HG02610 (cell line): ENCODE measurements at regions not wholly inside any gene's neighbourhood (a gene's known extent, or its start where the extent isn't known, plus 50 kb on each side); places are given as distances from the start of the nearest gene placed in this dataset.

ENCODE experiments used
- ATAC-seq: cut with Tn5 transposase; IDR thresholded peaks from one replicate; pipeline ENCODE4 v1.9.1; 2021; ENCODE audit warnings: mild to moderate bottlenecking, moderate library complexity; ENCODE audit not compliant: unreplicated experiment

DNA sequence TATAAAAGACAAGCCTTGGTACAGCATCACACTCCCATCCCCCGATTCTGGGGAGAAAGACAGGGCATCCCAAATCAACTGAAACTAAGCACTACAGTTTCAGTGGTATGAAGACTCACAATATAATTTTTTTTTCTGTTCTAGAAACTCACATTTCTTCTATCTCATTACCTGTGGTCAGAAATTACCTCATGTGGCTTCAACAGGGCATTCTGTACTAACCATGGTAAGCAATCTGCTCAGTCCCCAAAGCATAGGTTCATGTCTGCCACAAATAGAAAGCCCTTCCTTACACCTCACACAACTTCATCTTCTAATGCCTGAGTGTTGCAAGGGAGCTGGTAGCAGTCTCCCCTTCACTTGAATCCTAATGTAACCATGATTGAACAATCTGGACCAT, 147.4 kb upstream of the POU2AF2 start:
- no peak for ATAC-seq

DNA sequence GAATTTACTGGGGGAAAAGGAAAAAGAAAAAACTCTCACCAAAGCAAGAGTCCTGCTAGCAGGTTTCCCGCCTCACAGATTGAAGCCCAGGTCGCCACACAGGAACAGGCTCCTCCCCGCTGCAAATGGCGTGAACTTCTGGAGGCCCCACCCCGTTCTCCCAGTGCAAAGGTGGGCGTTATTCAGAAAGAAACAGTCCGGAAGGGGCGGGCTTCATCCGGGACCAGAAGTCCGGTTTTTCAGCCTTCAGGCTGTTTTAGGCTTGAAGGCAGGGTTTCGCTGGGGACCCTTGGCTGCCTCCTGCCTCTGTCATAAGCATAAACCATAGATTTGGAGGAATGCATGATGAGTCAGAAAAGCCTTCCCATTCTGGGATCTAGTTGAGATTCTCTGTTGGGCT, 148.3 kb upstream of the POU2AF2 start:
- ATAC-seq, result no peak

GRCh38 chr11:111095327-111095726, 150.2 kb upstream of the POU2AF2 start:
- peak; percentile 58 for ATAC-seq

DNA sequence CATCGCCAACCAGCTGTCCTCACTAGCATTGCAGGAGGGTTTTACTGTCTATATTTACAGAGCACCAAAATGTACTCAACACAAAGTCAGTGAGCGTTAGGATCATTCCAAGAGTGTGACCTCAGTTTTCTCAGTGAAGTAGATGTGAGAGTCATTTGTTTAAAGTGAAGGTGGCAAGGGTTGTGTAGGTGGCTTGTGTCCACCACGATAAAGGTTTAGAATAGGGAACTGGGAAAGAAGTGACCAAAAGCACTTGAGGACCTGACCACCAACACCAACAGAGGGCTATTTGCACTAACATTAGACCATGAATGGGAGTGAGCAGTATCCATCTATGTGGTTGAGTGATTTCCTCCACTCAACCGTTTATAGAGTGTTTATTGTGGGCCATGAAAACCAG, 152.5 kb upstream of the POU2AF2 start:
- no peak for ATAC-seq

- no peak for ATAC-seq
These were observed 154.1 kb upstream of the POU2AF2 start for GRCh38 chr11:111091321-111091938.

DNA sequence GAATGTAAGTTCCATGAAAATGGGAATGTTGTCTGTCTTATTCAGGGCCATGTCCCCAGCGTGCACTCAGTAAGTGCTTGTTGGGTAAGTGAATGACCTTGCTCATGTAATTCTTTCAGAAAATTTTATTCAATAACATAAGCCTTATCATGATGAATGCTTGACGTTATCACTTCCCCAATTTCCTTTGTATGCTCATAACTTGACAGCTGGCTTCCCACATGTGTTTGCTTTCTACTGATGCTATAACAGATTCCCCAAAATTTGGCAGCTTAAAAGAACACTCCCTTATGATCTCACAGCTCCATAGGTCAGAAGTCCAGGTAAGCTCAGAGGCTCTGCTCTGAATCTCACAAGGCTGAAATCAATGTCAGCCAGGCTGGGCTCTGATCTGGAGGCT, 155.8 kb upstream of the POU2AF2 start:
- no peak for ATAC-seq

DNA sequence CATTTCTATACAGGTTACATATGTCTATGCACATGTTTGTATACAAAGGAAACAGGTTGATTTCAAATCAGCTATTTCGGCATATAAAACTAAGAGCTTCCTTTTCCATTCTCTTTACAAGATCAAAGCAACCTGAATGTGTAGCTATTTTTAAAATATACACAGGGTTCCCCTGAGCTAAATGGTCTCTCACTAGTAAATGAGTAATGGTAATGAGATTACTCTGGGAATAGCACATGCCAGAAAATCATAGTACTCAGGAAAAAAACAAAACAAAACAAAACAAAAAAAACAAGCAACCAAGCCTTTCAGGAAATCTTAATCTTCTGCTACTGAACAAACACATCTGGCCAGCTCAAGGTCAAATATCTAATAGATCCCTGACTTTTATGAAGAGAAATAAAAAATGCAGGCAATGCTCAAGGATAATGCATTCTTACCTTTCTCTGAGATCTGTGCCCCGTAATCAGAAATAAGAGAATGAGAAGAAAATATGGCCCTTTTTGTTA, 156.6 kb upstream of the POU2AF2 start:
- ATAC-seq, result no peak

- peak; percentile 43 for ATAC-seq
These were observed 159.5 kb upstream of the POU2AF2 start for GRCh38 chr11:111086058-111086457.

DNA sequence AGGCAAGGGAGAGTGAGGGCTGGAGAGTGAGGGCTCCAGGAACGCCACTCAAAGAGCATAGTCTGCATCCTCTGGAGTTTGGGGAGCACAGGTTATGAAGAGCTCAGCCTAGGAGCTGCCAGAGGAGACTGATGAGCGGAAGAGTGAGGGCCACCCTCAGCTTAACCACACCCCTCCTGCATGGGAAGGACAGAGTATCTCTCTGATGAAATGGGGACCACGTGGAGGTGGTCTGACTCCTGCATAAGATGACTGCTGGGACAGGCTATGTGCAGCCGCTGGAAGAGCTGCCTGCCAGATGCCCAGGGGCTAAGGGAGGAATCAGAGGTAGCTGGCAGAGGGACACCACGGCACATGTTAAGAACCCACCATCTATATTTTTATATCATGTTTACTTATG, 162.9 kb upstream of the POU2AF2 start:
- ATAC-seq, result no peak

DNA sequence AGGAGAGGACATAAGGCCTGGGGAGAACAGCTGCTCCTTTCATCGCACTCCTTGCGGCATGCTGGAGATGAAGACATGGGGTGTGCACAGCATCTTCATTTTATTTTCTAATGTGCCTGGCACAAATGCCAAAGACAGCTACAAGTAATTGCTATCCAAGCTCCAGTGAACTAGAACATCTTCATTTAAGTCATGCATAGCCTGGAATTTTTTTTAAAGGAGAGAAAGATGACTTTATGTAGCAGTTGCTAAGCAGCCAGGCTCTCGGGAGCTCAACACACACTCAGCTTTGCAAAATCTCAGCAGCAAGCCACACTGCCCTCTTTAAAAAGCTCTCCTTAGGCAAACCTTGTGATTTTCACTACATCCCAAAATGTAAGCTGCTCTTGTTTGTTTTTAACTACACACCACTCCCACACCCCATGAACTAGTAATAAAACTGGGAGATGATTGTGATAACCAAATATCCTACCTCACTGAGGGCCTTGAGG, 164.5 kb upstream of the POU2AF2 start:
- no peak for ATAC-seq

DNA sequence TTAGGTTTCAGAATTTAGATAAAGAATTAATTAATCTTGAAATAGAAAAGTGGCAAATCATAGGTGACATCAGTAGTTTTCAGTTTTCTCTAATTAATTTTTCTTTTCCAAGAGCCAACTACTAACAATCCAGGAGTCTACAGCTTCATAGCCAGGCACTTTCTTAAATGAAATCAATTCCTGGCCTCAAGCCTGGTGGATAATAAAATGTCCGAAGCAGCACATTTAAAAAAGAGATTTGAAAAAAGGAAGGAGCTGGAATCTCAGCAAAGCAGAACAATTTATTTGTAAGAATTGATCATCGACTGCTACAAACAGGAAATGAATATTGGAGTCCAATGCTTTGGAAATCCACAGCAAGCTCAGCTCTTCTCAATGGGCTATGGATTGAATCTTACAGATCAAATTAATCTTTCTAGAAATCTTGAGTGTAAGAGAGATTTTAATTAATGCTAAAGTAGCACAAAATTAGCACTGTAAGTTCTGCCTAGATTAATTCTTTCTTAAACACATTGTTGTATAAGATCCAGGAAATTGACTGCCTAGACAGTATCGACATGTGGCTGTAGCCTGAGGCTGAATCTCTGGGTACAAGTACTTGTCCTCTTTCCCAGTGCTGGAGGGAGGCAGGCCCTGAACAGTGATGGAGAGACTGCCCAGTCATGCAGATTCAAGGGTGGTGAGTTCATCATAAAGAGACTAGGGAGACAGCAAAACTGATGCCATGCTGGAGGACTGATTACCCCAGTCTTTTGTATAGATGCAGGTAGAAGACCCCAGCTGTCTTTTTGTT, 167.8 kb upstream of the POU2AF2 start:
- no peak for ATAC-seq

DNA sequence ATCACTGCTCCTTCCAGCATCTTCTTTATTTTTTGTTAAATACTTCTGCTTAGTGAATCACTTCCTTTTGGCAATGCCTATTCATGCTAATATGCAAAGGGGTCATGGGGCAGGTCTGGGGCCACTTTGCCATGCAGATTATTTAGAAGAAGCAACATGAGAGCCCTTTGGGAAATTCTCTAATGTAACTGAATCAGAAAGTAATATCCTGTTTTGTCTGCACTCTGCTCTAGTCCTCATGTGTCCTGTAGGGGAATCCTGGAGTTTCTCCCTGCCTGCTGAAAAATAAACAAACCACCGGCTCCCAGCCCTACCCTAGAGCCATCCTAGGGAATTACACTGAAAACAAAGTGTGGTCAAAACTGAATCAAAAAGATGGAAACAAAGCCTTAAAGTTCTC, 176.5 kb upstream of the POU2AF2 start:
- ATAC-seq, result no peak

DNA sequence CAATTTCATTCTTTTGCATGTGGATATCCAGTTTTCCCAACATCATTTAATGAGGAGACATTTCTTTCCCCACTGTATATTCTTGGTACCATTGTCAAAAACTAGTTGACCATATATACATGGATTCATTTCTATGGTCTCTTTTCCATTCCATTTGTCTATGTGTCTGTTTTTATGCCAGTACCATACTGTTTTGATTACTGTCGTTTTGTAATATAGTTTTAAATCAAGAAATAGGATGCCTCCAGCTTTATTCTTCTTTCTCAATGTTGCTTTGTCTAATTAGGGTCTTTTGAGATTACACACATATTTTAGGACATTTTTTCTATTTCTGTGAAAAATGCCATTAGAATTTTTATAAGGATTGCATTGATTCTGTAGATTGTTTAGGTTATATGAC, 177.5 kb upstream of the POU2AF2 start:
- no peak for ATAC-seq

DNA sequence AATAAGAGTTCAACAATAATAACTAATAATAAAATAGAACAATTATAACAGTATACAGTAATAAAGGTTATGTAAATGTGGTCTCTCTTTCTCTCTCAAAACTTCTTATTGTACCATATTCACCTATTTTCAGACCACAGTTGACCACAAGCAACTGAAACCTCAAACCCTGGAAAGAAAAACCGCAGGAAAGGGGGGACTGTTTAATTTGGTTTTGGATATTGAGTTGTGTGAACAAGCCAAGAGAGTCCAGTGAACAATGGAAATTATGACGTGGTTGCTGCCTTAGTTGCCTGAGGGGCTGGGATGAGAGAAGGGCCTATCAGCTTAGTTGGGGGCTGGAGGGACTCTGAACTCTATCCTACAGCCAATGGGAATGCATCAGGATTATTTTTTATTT, 178.7 kb upstream of the POU2AF2 start:
- ATAC-seq, result no peak

GRCh38 chr11:111063726-111064517, 181.6 kb upstream of the POU2AF2 start:
- no peak for ATAC-seq

GRCh38 chr11:111062420-111062819, 183.1 kb upstream of the POU2AF2 start:
- ATAC-seq, result no peak

GRCh38 chr11:111059726-111060125, 185.8 kb upstream of the POU2AF2 start:
- no peak for ATAC-seq

DNA sequence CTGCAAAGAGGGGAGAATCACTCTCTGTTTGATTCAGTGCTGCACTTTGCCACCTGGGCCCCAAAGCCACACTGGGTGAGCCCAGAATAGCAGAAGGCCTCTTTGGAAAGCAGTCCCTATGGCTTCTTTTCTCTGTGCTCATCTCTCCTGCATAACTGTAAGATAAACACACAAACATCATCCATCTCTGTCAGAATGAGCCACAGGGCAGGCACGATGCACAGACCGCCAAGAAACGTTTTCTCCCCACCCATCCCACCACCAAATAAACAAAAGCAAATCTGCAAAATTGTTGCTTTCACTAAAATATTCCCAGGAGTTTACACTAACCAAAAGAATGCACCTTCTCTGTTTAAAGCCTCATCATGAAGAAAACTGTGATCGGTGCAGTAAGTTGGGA, 196.4 kb upstream of the POU2AF2 start:
- ATAC-seq, result no peak

DNA sequence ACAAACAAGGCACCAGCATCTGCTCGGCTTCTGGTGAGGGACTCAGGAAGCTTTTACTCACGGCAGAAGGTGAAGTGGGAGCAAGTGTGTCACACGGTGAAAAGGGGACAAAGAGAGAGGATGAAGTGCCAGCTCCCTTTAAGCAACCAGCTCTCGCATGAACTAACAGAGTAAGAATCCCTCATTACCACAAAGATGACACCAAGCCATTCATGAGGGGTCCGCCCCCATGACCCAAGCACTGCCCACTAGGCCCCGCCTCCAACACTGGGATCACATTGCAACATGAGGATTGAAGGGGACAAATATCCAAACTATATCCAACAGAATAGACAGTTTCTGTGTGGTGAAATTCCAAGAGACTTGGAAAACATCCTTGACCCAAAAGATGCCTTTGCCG, 198.2 kb upstream of the POU2AF2 start:
- no peak for ATAC-seq

GRCh38 chr11:111046291-111046690, 199.2 kb upstream of the POU2AF2 start:
- ATAC-seq, result no peak

DNA sequence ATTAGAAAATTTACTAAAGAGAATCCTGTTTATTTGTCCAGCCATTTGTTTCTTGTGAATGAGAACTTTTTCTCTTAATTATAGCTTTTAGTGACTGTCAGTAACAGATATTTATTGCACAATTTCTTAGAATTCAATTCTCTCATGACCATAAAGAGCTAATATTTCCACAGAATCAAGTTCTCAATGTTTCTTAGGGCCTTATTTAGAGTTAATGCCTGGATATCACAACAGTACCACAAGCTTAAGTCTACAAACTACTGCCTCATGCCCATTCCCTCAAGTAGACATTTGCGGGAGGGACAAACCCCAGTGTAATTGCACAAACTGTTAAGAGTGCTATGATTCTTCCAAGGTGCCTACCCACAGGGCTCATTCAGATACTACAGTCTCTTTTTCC, 199.7 kb upstream of the POU2AF2 start:
- ATAC-seq, result no peak

DNA sequence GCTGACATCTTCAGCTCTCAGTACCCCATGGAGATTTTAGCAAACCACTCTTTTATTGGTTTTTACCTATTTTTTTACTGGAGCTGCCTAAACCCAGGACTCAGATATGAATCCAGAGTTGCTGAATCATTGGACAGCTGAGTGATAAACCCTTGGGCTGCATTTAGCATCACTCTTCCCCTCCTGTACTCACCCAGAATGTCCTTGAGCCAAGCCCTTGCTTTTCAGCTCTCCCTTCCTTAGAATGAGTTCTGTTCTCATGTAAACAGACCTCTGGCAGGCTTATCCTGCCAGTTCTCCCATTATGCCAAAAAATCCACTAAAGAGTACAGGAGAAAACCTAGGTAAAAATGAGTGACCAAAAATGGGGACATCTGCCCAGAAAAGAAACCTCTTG, 200.1 kb upstream of the POU2AF2 start:
- ATAC-seq, result no peak
